Endometrium (tissue), 2 donors: ENCODE measurements at regions not wholly inside any gene's neighbourhood (a gene's known extent, or its start where the extent isn't known, plus 50 kb on each side); places are given as distances from the start of the nearest gene placed in this dataset.

Experiments used
- FAIRE-seq: peaks from 2 replicates; lab custom pipeline; 2012; peaks lifted over from hg19 to GRCh38; lab: Jason Lieb, UNC
- donor health status: control.
- donor health status: control.

- FAIRE-seq, result no peak
Observed at GRCh38 chr7:25752967-25753791, 398.8 kb upstream of the NFE2L3 start.

GRCh38 chr7:25753837-25754236 is 398.2 kb upstream of the NFE2L3 start:
- FAIRE-seq, result no peak

- FAIRE-seq, result no peak
Observed at GRCh38 chr7:25754333-25754732, 397.7 kb upstream of the NFE2L3 start.

GRCh38 chr7:25754751-25755150 is 397.2 kb upstream of the NFE2L3 start:
- FAIRE-seq, result no peak

- no peak for FAIRE-seq
Observed at GRCh38 chr7:25756601-25757000, 395.4 kb upstream of the NFE2L3 start.

DNA sequence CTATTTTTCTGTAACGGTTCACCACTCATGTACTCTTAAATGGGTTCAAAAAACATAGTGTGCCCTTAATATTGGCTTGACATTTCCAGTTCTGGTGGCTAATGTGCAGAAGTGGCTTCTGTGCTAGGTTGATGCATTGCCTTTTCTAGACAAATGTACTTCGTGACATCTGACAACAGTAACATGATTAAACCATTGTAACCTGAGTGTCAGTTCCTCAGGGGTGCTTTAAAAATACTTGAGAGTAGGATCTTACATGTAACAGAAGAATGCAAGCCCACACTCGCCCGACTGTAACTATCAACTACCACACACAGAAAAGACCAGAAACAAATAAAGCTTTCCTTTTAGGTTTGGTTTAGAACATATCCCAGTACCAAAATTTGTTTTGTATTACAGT is 393.4 kb upstream of the NFE2L3 start:
- FAIRE-seq, result no peak

DNA sequence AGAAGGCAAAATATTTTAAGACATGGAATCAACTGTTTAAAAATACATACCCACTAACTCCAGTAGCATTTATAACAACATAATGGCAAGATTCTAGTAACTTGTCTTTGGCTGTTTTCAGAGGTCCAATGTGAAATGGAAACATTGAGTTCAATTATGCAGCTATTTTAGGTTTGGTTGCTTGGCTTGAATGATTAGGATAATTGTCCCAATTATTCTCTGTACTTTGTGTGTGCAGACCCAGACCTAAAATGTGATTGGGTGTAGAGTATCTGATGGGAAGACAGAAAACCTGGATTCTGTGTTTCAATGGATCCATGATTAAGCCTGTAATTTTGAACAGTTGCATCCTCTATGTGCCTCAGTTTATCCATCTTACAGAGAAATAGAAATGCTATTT is 392.7 kb upstream of the NFE2L3 start:
- no peak for FAIRE-seq

DNA sequence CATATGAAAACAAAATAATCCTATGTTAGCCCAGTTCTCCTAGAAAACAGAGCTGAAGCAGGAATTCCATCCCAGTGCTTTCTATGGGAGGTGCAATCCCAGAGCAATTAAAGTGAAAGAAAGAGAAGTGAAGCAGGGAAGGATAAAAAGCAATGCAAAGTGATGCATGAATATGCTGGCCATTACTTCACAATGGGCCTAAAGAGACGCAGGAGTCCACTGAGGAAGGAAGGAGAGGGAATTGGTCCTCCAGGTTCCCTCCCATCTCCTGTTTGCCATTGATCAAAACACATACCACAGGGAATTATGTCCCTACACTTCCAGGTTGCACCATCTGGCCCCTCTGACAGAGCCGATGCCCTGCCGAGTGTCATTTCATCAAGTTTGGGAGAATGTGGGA is 392.2 kb upstream of the NFE2L3 start:
- FAIRE-seq, result no peak

DNA sequence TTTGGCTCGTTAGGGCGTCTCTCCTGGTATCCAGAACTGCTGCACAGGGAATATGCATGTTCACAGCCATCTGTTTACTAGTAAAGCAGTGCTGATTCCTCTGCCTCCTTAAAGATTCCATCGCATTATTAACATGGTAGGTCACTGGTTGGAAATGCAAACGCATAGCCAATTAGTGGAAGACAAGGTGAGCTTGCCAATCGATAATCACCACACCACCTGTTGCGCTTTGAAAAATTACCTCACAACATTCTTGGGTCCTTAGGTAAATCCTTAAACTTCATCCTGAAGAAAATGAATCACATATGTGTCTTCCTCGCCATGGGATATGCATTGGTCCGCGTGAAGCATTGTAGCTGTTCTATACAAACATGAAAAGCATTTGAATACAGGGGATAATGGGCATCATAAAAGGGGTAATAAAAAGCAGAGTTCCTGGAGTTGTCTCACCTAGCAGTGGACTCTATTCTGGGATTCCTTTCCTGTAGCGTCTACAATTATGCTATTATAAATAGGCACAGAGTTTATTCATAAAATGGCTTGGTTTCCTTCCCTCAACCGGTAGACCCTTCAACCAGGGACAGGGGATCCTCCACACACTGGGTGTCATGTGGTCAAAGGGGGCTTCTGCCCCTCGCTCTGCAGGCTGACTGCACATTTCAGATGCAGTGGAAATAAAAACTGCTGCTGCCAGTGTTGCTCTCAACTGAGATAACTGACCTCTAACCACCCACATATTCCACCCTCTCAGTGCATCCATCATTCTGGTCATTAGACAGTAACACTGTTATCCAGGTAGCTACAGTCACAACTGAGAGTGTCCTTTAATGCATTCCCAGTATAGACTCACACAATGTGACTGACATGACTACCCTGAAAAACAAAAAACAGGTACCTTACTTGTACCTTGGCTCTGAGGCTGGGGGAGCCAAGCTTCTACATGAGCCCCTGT is 389.2 kb upstream of the NFE2L3 start:
- FAIRE-seq, result no peak

- FAIRE-seq, result no peak
Observed at GRCh38 chr7:25763463-25763860, 388.5 kb upstream of the NFE2L3 start.

- FAIRE-seq, result no peak
Observed at GRCh38 chr7:25765110-25765655, 386.8 kb upstream of the NFE2L3 start.

- no peak for FAIRE-seq
Observed at GRCh38 chr7:25770235-25770634, 381.8 kb upstream of the NFE2L3 start.

DNA sequence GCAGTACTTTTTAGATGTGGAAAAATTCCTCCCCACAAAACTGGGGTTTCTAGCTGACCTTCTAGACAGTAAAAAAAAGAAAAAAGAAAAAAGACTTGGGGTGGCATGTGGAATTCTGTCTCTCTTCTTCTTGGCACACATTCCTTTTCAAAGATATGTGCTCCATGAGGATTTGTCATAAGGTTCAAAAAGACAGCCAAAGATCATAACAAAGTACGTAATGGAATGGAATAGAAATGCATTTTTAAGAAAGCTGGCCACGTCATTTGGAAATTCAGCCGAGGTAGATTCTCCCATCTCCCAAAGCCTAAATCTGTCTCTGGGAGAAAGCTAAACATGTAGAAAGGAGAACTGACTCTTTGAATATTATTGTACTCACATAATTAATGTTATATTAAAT is 381.3 kb upstream of the NFE2L3 start:
- FAIRE-seq, result no peak

GRCh38 chr7:25771491-25771890 is 380.5 kb upstream of the NFE2L3 start:
- FAIRE-seq, result no peak

DNA sequence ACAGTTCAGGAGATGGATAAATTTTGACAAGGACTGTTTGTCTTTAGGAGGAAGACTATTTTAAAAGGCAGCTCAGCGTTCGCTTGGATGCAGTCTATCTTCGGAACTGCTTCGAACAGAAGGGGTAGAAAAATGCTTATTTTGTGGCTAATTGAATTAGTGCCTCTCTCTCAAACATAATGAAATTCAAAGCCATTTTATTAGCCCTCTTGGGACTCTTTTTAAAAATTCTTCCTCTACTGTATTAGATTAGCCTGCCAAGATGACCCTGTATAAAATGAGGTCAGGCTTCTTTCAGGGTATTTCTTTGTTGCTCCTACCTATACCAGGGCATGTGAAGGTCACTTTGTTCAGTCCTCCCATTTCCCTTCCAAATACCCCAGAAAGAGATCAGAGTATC is 379.2 kb upstream of the NFE2L3 start:
- peak; percentile 4 for FAIRE-seq

GRCh38 chr7:25774675-25775074 is 377.3 kb upstream of the NFE2L3 start:
- no peak for FAIRE-seq

- no peak for FAIRE-seq
Observed at GRCh38 chr7:25775570-25775969, 376.4 kb upstream of the NFE2L3 start.

DNA sequence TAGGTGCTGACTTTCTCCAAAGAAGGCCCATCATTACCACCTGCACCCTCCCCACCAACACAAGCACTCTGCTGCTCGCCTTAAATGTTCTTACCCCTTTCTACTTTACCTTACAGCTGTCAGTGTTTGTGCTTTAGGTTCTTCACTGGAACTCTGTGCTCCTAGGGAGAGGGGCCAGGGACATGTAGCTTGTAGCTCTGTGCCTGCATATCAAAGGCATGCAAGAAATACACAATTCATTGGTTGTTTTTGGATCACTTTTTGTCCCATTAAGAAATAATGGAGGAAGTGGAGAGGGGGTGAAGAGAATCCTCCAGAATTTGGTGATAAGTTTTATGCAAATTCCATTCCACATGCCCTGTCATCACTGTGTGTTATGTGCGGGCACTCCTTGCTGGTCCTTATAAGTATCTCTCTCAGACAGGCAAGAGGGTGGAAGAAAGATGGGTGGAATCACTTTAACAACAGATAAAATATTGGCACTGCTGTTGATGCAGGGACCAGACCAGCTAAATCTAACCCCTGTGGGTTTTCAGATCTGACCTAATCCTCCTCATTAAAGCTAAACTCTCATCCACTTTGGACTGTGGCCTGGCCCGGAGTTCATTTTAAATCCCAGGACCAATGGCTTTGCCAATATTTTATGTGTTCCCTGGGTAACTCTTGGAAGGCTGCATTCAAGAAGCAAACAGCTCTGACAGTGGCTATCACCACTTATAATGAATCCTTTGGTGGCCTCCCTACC is 375.8 kb upstream of the NFE2L3 start:
- no peak for FAIRE-seq

GRCh38 chr7:25776744-25777123 is 375.3 kb upstream of the NFE2L3 start:
- no peak for FAIRE-seq

- FAIRE-seq, result no peak
Observed at GRCh38 chr7:25777969-25778708, 373.9 kb upstream of the NFE2L3 start.

DNA sequence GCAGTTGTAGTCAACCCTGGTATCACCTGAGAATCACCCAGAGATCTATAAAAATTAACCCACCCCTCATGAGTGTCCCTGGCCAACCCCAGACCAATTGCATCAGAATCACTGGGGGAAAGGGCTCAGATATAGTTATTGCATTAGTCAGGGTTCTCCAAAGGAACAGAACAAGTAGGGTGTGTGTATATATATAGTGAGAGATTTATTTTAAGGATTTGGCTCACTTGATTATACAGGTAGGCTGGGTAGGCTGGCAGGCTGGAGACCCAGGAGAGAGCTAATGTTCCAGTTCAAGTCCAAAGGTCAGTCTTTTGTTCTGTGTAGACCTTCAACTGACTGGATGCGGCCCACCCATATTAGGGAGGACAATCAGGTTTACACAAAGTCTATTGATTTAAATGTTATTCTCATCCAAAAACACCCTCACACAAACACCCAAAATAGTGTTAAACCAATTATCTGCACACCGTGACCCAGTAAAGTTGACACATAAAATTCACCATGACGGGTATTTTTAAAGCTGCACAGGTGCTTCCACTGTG is 372.9 kb upstream of the NFE2L3 start:
- no peak for FAIRE-seq
